Activated CD4-positive, alpha-beta T cell treated with anti-CD3 and anti-CD28 coated beads, Interleukin-2, amount 50 U/mL, for 24 hours (primary cell): ENCODE measurements at regions not wholly inside any gene's neighbourhood (a gene's known extent, or its start where the extent isn't known, plus 50 kb on each side); places are given as distances from the start of the nearest gene placed in this dataset.

Experiments used
- DNase-seq, 2 donors: peaks; one replicate each; pipeline ENCODE4 v3.0.0-alpha.2; 2020; ENCODE audit warnings: low read depth in 1 of 2, low spot score in 1 of 2

GRCh38 chr7:156487811-156488533 lies 152.6 kb upstream of the RNF32 start:
- no peak for DNase-seq

- no peak for DNase-seq
Measured at GRCh38 chr7:156480671-156481070, 159.9 kb upstream of the RNF32 start.

DNA sequence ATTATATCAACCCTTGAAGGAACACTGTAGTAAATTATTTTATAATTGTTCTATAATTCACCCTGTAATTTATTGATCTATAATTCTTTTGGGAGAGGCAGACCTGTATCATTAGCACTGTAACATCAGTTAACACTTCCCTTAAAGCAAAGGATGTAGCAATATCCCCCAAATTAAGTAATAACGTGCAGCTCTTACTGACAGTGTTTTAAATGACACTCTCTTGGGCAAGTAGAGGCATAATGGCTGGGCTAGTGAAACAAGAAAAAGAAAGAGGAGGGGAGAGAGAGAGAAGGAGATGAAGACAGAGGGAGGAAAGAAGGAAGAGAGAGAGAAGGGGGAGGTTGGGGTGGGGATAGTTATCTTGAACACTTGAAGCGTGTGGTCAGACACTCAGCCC lies 161.0 kb upstream of the RNF32 start:
- DNase-seq = no peak

DNA sequence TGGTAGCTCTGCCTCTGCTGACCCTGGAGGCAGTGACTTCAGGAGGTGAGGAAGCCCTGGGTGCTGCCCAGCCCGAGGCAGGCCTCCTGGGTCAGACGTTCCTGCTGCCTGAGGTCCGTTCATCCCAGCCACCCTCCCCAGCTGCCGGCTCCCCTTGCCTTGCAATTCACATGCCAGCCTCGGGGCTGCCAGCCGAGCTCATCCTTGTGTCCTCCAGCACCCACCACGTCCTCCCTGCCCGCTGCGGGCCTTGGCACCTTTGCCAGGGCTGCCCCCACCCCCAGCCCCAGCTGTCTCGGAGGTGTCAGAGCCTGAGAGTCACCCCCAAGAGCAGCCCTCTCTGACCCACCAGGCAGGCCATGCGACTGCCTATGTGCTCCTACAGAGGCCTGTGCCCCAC lies 162.1 kb upstream of the RNF32 start:
- no peak for DNase-seq

- DNase-seq = no peak
Measured at GRCh38 chr7:156475666-156476065, 164.9 kb upstream of the RNF32 start.

- DNase-seq = no peak
Measured at GRCh38 chr7:156475179-156475578, 165.4 kb upstream of the RNF32 start.

DNA sequence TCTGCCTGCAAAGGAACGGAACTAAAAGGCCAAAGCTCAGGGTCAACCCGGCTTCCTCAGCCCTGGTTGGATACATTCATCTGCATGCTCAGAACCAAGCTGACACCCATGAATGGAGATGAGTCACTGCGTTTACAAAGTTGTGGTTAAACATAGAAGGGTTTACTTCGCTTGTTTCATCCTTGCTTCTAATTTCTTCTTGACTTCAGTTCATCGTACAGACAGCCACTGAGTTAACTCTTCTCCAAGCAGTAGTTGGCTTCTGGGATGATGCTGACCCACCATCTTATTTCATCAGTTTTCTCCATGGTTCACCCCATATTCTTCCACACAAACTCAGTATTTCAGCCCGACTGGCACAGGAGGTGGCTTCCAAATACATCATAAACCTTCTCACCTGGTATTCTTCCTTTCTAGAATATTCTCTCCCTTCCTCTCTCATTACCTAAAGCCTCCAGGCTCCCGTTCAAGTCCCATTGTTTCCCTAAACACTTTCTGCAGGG lies 166.3 kb upstream of the RNF32 start:
- DNase-seq = no peak

GRCh38 chr7:156473476-156474240 lies 166.9 kb upstream of the RNF32 start:
- DNase-seq = peak in 1 of 2 donors; percentile 13

GRCh38 chr7:156472267-156472666 lies 168.3 kb upstream of the RNF32 start:
- DNase-seq = no peak

- no peak for DNase-seq
Measured at GRCh38 chr7:156470399-156471320, 169.9 kb upstream of the RNF32 start.

GRCh38 chr7:156466955-156467625 lies 173.5 kb upstream of the RNF32 start:
- DNase-seq = no peak

DNA sequence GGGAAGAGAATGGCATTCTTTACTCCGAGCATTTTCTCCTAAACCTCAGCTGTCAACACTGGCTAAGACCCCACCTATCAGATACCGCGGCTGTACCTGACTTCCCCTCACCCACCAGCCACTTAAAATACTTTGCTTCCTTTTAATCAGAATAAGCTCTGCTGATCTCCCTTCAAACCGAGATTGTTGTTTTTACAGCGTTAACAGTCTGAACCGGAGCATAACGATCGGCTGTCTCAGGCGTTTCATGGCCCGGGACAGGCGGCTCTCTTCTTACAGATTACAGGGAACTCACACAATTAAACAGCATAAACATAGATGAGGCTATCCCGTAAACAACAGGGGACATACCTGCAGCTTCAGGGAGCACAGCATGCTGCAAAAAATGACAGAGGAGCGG lies 174.3 kb upstream of the RNF32 start:
- DNase-seq = no peak

DNA sequence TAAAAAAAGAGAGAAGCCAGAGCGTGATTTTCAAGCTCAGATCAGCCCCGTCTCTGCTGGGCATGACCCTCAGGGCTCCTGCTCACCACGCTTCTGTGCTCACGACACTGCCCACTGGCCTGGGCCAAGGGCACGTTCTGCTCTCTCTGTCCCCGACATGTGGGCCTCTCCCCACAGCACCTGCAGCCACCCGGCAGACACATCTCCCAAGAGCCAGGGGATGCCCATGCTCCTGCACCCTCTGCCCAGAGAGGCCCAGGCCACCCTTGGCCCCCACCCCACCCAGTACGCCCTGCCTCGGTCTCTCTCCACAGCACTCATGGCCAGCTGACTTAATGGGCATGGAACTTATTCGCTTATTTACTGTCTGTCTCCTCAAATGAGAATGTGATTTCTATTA lies 175.4 kb upstream of the RNF32 start:
- DNase-seq = no peak

- DNase-seq = no peak
Measured at GRCh38 chr7:156464339-156464738, 176.2 kb upstream of the RNF32 start.

- no peak for DNase-seq
Measured at GRCh38 chr7:156463280-156463679, 177.3 kb upstream of the RNF32 start.

DNA sequence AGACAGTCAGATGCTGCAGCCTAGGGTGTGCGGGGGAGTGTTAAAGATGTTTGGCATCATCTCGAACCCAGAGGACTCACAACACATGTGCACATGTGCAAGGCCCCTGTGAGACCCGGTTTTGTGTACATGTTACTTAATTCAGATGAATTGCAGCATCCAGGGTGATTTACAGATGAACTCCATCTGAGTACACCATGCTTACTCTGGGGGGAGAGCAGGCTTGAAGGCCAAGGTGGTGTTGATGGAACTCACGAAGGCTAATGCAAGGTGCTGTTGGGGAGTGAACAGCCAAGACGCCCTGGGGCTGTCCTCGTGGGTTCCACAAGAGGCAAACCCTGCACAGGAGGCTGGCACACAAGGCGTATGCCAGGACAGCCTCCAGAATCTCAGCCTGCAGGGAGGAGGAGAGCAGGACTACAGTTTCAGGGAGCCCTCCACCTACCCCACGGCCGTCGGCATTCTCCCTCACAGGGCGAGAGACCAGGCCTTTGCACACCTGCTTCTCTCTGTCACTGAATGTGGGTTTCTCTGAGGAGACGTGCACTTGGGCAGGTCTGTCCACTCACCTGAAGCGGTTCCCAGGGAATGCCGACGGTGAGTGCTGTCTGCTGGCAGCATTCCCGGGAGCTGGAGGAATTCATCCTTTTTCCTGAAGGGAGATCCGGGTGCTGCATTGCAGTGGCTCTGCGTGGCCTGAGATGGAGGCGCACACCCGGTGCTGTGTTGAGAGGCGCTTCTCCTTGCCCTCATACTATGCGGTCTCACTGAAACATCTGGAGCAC lies 178.5 kb upstream of the RNF32 start:
- no peak for DNase-seq

- no peak for DNase-seq
Measured at GRCh38 chr7:156460858-156461627, 179.5 kb upstream of the RNF32 start.

GRCh38 chr7:156459582-156459981 lies 181.0 kb upstream of the RNF32 start:
- DNase-seq = no peak

- no peak for DNase-seq
Measured at GRCh38 chr7:156459067-156459466, 181.5 kb upstream of the RNF32 start.
